GM21360 (cell line): ENCODE measurements at regions not wholly inside any gene's neighbourhood (a gene's known extent, or its start where the extent isn't known, plus 50 kb on each side); places are given as distances from the start of the nearest gene placed in this dataset.

Experiments used
- ATAC-seq: cut with Tn5 transposase; IDR thresholded peaks from one replicate; pipeline ENCODE4 v1.9.1; 2021; ENCODE audit warnings: mild to moderate bottlenecking, moderate library complexity; ENCODE audit not compliant: unreplicated experiment

DNA sequence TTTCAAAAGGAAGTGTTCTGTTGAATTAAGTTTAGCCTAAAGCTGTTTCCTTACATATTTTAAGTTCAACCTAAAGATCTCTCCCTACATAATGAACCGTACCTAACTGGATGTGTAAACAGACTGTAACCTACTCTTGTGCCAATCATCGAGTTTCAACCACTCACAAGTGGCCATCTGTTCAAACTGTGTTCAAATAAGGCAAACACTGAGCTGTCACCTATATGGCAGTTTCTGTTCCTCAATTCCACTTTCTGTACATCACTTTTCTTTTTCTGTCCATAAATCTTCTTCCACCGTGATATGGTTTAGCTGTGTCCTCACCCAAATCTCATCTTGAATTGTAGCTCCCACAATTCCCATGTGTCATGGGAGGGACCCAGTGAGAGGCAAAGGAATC lies 428.6 kb downstream of the HACE1 start:
- ATAC-seq = peak; percentile 88

DNA sequence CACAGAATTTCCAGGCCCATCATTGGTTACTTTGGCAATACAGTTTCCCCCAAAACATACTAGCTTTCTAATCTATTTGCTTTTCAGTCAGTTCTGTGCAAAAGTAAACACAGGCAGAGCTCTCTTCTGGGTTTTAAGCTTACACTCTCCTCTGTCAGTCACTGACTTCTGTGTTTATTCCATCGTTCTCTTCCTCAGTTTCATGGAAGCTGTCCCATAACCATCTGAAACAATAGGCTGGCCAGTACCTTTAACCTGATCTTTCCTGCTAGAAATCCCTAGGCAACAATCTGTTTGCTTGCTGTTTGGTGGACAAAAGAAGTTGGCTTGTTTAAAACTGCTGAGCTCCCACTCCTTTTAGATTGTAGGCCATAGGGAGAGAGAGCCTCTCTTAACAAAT lies 431.5 kb downstream of the HACE1 start:
- ATAC-seq = no peak

DNA sequence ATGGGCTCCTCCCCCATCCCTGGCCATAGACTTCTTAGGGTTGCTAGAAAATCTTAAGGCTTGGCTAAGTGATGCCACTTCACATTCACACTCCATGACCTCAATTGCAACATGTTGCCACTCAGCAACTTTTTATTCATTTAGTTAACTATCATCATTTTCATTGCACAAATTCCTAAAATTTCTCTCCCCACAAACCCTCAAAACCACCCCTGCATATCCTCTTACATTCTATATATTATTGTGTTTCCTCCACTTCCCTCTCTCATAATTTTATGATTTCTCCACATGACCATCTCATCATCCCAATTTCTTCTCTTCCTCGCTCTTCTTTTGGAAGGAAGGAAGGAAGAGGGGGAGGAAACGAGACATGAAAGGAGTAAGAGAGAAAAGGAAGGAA lies 436.0 kb downstream of the HACE1 start:
- ATAC-seq = no peak

DNA sequence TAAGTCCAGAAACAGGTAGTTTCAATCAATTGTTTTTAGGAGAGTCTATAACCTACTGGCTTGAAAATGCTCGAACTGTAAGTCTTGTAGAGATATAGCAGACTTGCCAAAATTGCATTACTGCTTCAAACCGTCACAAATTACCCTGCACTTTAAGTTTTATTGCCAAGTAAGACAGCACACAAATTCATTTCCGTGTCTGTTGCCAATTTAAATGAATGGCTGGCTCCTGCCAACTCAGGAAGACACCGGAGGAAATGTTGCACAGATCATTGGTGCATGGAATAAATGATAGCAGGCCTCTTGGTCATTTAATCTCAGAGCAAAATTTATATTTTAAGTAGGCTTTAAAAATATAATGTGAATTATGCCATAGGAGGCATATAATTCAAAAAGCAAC lies 438.1 kb downstream of the HACE1 start:
- no peak for ATAC-seq

DNA sequence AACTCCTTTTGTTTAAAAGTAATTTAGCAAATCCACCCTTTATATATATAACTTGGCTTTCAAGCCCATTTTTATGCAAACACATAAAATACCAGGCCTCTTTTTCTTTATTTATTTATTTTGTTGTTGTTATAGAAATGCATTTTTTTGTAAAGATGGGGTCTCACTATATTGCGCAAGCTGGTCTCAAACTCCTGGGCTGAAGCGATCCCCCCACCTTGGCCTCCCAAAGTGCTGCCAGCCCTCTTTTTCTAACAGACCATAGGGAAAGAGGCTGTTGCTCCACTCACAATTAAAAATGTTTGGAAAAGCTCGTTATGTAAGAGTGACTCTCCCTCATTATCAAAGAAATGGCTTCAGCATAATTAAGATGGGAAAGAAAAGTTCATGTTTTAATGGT lies 440.9 kb downstream of the HACE1 start:
- no peak for ATAC-seq

DNA sequence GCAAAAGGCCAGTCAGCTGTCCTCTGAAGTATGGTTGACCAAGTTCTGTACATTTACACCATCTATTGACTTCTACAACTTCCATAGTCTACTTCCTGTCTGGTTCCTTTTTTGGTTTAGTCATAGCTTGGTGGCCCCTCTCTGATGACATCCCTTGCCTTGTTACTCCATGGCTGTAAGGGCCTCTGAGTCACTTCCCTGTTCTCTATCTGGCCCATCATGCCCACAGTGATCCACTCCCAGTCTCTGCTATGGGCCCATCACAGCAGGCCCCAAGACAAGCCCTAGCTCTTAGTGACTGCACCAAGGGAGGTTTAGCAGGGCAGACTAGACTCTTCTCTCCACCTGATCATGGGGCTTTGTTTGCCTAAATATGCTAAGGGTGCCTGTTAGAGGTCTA lies 441.6 kb downstream of the HACE1 start:
- no peak for ATAC-seq

DNA sequence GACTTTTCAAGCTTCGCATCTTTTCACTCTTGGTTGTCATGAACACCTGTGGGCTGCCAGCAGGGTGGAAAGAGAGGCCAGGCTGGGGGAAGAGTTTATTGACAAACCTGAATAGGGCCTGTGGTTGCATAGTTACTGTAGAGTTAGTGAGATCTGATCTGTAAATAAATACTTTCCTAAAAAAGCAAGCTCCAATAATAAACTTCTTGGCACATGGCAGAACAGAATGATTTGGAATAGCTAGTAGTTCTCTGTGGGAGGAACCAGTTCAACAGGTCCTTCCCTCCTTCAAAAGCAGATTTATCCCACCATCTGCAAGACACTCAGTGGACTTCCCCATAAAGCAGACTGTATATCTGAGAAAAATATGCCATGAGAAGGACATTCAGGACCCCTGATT lies 445.0 kb downstream of the HACE1 start:
- ATAC-seq = no peak

DNA sequence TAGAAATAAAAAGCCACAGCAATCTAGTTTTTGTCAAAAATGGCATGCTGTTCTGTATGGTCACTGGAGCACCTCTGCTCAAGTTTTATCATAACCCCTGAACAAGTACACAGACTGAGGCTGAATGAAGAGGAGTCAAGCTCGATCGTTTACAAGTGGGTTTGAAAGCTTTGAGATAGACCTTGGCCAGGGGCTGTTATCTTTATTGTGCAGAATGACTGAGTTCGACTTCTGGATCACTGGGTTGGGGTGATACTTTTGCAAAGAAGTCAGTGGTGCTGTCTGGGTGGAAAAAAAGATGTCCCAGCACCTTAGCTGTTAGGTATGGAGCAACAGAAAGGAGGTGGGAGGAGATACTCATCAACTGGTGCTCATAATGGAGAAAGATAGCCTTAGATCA lies 446.0 kb downstream of the HACE1 start:
- no peak for ATAC-seq

DNA sequence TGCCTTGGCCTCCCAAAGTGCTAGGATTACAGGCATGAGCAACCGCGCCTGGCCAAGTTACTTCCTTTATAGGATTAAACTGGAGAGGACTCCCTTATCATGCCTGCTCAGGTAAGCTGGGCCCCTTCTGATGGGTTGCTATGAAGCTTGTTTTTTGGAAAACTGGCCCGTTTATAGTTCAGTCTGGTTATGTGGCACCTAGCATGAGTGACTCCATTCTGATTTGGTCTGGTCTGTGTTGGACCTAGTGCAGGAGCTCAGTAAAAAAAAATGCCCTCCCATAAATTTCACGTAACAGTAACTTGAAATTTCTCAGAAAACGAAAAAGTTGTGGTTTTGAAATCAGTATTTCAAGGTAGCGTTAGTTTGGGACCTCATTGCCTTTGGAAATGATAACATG lies 448.4 kb downstream of the HACE1 start:
- ATAC-seq = no peak

DNA sequence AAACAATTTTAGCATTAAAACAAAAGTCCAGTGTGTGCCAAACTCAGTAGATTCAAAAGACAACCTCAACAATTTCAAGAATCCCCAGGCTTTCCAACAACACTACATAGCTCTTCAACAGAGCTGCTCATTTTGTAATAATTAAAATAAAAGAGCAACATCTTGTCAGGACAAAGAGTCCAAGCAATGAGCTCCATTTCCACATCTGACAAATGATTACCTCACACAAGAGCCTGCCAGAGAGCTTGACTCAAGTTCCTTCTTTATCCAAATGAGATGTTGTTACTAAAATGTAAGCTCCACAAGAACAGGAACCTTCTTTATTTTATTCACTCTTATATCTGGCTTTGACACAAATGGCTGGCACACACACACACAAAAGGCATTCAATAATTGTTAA lies 449.8 kb downstream of the HACE1 start:
- no peak for ATAC-seq

DNA sequence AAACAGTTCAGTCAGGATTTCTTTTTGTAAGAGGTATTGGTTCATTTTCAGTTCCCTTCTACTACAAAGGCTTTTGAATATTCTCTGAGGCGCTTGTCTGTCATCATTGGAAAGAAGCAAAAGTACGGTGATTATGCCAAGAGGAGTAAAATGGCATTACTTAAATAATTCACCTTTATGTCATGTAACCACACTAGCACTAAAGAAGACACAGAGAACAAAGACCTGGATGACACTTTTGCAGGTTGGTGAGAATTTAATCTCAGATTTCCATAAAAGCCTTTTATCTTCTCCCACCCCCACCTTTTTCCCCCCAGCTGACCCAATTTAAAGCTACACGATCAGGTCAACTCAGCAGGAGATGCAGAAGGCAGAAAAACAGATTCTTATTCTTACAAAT lies 451.8 kb downstream of the HACE1 start:
- no peak for ATAC-seq

DNA sequence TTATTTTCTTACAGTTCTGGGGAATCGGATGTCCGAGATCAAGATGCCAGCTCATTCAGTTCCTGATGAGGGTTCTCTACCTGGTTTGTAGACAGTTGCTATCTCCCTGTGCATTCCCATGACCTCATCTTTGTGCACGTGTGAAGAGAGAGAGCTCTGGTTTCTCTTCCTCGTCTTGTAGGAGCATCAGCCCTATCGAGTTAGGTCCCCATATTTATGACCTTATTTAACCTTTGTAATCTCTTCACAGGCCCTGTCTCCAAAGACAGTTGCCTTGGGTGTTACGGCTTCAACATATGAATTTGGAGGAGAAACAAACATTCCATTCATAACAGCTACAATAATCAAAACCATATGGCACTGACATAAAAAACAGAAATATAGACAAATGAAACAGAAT lies 455.3 kb downstream of the HACE1 start:
- no peak for ATAC-seq

DNA sequence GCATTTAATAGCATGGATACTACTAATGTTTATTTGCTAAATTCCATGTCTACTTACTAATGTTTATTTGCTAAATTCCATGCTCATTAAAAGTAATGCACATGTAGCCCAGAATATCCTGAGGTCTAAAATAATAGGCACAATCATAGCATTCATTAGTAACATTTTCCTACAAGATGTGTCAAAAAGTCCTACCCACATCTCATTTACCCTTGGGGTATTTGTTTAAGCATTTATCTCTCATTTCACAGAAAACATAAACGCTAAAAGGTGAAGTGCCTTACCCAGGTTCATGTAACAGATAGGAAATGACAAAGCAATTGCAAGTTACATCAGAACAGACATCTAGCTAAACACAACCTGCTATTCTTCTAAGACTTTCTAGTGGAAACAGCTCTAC lies 457.1 kb downstream of the HACE1 start:
- no peak for ATAC-seq

DNA sequence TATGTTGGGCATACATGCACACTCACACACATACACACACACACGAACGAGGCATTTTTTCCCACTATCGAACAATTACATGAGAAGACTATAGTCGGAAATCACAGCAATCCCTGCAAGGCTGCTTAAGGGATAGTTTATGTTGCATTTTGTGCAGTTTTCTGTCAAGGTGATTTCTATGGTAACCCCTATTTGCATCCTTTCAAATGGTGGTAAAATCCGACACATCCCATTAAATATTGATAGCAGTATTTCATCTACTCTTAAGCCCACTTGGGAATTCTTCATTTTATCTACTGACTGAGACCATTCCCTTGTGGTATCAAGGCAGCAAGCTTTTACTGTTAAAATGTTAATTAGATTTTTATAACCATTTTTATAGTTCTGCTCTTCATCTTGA lies 457.8 kb downstream of the HACE1 start:
- no peak for ATAC-seq

DNA sequence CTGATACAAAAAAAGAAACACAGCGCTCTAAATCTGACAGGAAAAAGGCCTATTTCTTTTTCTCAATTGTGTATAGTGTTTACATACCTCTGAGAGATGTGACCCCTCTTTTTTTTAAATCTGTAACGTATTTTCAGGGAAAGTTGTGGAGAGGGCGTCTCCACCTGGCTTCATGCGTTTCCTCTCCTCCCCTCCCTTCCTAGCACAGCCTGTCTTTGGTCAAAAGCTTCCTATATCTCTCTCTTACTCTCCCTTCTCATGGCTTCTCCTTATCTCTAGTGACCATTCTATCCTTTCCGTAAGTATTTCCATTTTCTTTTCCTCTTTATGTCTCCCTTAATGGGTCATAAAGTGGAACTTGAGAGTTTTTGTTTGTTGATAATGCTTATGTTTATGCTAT lies 458.9 kb downstream of the HACE1 start:
- ATAC-seq = no peak

DNA sequence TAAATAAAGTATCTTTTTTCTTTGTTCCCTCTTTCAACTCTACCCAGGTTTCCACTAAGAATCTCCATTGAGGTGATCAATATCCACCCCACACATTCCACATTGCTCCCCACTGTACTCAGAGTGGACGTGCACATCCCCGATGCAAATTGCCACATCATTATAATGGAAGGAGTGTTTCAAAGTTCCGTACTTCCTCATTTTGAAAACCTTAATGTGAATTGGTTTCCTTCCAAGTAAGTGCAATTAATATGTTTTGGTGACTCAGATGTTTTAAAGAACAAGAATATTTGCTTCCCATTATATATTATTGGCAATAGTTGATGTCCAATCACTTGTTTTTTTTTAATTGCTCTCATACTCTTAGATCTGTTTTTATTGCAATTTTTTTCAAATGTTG lies 463.6 kb downstream of the HACE1 start:
- no peak for ATAC-seq

DNA sequence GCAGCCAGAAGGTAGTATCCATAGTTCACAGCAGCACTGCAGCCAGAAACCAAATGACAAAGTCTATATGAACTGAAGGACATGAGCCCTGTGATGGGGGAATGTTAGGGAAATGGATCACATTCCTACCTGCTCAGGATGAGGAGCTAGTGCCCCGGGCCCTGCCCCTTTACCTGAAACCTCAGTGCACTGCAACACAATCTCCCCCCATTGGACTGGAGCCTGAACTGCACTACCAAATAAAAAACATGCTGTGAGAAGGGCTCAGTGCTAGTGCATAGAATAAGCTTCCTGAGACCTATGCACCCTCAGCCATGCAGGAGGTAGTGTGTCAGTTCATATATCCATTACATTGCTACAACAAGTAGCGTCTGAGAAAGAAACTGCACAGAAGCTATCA lies 477.8 kb downstream of the HACE1 start:
- ATAC-seq = no peak

DNA sequence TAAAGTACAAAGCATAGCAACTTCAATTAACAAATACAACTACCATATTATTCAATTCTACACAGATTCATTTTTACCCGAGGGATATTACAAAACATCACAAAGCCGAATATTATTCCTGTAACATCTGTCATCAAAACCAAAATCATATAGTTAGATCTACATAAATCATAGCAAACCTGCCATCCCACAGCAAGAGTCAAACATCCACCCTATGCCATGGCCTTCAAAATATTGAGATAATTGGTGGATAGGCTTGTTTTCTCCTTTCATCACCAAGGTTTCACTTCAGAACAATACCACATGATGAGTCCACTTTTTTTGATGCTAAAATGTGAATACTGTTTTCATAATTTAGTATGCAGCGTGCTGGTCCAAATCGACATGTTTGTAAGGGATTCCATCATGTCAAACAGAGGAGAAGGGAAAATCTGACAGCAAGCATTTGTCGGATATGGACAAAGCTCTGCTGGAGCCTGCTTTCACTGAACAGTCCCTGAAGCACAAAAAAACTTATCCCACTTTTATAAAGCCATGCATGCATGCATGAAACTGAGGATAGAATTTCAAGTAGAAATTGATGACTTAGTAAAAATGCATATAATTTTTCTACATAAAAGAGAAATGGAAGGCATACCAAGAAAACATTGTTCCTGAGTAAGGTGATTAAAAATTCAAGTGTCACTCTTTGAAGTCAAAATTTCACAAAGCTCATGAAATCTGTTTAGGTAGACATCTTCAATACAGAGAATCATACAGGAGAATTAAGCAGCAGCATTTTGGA lies 494.1 kb downstream of the HACE1 start:
- no peak for ATAC-seq

DNA sequence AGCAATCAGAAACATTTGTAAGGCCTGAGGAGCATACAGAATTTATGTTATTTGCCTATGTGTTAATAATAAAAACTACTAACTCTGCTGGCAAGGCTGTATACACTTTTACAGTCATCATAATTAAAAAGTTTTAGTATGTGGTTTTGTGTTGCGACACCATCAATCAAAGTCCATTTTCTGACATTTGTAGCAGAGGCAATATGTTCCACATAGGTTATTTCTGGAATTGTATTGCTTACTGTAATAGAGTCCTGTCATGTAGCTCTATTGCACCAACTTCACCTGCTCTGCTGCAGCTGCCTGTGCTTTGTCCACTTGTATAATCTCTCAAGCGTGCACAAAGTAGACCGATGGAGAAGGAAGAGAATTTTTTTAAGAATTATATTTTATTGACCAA lies 501.8 kb downstream of the HACE1 start:
- no peak for ATAC-seq

DNA sequence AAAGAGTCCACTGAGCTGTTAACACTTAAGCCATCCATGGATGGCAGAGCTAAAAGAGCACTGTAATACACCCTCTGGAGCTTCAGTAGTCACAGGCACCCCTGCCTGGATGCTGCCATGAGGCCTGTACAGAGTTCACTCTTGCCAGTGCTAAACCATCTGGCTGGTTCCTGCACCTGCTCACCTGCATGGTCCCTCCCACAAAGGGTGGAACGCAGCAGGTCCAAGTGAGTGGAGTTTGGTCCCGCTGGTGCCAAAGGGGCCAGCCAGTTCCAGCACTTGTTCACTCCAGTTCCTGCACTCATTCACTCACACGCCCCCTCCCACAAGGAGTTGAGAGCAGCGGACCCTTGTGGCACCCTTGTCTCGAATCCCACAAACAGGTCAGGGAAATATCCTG lies 503.5 kb downstream of the HACE1 start:
- no peak for ATAC-seq

DNA sequence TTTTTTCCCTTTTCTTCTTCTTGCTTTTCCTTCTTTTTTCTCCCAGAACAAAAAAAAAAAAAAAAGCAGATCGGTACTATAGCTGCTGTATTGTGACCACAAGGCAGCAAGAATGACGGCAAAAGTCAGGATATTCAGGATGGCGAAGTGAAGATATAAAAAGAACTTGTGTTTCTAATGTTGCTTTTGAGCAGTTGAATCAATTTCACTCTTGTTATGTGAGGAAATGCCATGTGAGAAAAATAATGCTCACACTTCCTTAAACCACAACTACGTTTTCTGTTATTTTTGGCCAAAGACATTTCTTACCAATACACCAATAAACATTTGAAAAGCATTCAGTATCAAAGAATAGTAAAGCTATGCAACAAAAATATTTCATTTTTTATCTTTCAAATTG lies 510.5 kb downstream of the HACE1 start:
- no peak for ATAC-seq

DNA sequence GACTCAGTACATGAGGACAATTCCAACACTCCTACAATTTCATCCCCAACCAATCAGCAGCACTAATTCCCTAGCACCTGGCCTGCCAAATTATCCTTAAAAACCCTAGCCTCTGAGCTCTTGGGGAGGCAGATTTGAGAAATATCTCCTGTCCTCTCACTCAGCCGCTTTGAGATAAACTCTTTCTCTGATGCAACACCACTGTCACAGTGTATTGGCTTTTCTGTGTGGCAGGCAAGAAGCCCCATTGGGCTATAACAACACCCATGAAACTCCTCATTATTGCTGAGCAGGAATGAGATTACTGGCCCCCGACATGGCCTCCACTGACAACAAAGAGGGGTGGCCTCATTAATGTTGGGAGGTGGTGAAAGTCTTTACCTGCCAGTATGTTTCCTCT lies 515.5 kb downstream of the HACE1 start:
- ATAC-seq = no peak

DNA sequence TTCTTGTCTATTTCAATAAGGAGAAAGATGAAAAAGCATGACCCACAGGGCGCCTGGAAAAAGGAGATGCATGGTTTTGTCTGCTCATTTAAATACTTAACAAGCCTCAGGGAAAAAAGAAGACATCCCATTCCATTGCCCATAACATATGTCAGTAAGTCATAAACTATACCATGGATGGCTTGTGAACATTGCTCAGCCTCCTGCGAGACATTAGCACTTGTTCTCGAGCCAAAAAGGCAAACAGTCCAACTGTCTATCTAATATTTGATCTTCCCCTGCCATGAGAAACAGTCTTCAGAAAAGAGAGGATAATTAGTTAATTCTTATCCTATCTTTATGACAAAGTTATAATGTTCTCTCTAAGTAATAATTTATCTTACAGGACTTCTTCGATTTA lies 527.4 kb downstream of the HACE1 start:
- no peak for ATAC-seq
